GM18868 (cell line): ENCODE measurements at regions not wholly inside any gene's neighbourhood (a gene's known extent, or its start where the extent isn't known, plus 50 kb on each side); places are given as distances from the start of the nearest gene placed in this dataset.
A peak's percentile ranks its signal among the peaks of the same experiment; 100 is the strongest.
"Not testable (repeated sequence)": the region's sequence is repeated elsewhere in the genome, so short reads cannot be mapped to it uniquely, and the experiment has no call there.

ENCODE experiments used
- ATAC-seq: cut with Tn5 transposase; IDR thresholded peaks from one replicate; pipeline ENCODE4 v1.9.1; 2021; ENCODE audit warnings: mild to moderate bottlenecking, moderate library complexity; ENCODE audit not compliant: unreplicated experiment

DNA sequence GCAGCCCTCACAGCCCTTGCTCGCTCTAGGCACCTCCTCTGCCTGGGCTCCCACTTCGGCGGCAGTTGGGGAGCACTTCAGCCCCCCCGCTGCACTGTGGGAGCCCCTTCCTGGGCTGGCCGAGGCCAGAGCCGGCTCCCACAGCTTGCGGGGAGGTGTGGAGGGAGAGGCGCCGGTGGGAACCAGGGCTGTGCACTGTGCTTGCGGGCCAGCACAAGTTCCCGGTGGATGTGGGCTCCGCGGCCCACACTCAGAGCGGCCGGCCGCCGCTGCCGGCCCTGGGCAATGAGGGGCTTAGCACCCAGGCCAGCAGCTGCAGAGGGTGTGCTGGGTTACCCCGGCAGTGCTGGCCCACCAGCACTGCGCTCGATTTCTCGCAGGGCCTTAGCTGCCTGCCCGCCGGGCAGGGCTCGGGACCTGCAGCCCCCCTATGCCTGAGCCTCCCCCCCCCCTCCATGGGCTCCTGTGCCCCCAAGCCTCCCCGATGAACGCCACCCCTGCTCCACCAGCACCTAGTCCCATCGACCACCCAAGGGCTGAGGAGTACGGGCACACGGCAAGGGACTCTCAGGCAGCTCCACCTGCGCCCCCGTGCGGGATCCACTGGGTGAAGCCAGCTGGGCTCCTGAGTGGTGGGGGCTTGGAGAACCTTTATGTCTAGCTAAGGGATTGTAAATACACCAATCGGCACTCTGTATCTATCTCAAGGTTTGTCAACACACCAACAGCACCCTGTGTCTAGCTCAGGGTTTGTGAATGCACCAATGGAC is 224.8 kb downstream of the ZNF608 start:
- no peak for ATAC-seq

DNA sequence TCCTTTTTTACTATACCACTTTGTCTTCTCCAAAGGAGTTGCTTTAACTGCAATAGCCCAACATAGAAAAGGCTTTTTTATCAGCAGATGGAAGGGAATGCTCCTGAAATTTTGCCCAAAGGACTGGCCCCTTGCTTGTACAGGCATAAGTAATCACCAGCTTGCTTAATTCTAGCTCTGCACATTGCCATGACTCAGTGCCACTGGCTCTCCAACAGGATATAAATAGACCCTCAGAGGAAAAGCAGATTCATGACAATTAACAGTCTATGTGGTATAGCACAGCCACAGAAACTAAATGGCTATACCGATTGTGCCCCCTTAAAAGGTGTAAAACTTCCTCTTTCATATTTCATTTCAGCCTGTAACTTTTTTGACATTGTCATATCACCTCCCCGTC is 227.0 kb downstream of the ZNF608 start:
- ATAC-seq, result peak; percentile 95

DNA sequence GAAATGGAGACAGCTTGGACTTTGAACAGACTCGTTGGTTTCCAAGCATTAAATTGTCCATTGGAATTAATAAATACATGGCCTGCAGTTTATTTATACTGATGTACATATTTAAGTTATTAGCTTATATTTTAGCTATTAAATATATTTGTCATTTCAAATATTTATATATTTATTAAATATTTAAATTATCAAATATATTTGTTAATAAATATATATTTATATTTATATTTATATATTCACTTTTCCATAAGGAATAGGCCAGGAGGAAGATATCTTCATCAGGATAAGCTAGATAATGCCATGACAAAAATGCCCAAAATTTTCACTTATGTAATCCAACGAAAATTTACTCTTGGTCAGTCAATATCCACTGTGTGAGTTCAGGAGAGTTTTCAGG is 229.9 kb downstream of the ZNF608 start:
- no peak for ATAC-seq

DNA sequence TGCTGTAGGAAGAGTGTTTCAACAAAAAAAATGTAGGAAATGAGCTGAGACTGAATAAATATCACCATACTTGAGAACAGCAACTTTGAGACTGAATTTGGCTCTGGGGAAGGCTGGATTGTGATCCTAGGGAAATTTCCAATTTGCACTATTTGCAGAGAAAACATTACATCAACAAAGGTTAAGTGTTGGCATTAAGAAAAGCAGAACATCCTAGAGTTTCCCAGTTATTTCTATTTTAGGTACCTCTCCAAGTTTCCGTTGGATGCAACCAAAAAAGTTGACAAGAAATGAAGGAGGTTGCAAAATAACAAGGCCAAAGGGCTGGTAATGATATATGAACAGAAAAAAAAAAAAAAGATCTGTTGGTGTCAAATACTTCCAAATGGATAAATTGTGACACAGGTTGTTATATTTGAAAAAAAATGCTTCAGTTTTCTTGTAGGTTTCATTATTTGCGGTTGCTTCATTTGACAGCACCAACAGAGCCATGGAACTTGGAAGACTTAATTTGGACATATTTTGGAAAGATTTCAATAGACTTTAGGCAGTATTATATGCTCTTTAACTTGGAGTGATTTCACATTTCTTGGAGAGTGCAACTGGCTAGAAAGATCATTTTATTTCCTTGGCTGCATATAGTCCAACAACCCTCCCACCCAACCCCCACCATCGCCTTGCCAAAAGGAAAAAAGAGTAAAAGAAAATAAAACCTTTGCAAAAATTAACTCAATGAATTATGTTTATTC is 230.8 kb downstream of the ZNF608 start:
- no peak for ATAC-seq

DNA sequence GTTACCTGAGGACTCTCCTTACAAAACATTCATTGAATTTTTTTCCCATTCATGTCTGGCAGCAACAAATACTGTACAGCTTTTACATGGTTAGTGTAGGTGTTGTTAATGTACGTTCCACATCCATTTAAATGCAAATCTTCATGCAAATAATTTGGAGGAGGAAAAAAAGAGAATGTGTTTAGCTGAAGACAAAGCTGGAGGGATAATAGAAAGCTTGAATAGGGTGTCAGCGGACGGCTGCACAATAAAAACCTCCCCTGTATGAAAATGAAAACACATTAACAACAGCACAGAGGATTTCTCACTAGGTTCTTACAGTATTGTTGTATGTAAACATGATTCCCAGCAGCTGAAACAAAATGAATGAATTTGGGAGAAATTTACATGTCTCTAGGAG is 231.5 kb downstream of the ZNF608 start:
- no peak for ATAC-seq

DNA sequence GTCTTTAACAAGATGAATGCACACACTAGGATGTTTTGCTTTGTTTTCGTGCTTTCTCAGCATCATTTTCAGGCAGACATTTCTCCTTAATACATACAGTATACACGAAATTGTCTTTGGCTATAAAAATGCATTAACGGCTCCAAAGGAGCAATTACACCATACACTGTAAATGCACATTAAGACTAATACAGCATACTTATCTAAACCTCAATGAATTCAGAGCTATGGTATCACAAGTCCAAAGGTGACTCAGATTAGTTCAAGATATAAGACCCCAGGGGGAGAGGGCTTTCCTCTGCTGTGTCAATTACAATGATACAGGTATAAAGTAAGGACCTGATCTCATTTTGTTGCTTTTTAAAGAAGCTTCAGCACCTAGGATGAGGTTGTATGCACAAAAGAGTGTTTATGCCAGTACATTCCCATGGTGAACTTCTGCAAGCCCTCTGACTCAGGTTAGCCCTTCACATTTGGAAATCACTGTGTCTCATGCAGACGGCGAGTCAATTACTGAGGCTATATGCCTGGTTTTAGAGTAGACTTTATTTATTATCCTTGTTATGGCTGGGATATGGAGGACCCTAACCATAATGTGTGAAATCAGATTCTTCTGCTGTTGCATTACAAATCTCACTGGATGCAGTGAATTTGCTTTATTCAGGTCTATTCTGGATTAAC is 233.3 kb downstream of the ZNF608 start:
- no peak for ATAC-seq

DNA sequence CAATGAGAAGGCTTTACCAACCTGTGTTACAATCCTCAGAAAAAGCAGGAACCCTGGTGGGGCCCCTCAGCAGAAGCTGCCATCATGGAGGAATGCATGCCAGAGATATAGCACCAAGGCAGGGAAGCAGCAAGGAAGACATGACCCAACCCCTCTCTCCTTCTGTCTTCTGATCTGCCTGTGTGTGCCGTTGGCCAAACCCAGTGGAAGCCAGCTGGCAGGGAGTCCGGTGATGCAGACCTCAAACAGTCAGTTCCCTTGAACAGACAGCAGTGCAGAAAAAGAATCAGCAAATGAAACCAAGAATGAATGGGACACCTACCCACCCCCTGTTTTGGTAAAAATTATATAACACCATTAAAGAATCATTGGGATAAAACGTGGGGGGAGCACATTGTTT is 234.2 kb downstream of the ZNF608 start:
- ATAC-seq, result no peak

GRCh38 chr5:124511791-124512190 is 234.6 kb downstream of the ZNF608 start:
- no peak for ATAC-seq

DNA sequence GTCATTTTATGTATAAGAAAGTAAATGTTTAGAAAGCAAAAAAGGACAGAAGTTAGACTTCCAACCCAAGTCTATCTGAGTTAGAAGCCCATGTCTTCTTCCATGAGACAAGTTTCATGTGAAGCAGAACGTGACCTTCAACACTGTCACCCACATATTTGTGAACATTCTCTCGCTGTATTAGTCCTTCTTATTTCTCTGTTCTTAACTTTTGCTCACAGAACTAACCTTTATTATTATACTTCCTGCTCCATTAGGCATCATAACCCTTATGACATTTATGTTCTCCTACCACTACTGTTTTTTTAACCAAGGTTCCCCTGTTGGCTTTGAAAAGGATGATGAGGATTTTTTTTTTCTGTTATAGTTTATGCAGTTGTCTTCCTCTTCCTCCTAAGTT is 238.8 kb downstream of the ZNF608 start:
- no peak for ATAC-seq

GRCh38 chr5:124504081-124504916 is 242.1 kb downstream of the ZNF608 start:
- peak; percentile 99 for ATAC-seq

GRCh38 chr5:124502551-124502950 is 243.9 kb downstream of the ZNF608 start:
- ATAC-seq, result no peak

DNA sequence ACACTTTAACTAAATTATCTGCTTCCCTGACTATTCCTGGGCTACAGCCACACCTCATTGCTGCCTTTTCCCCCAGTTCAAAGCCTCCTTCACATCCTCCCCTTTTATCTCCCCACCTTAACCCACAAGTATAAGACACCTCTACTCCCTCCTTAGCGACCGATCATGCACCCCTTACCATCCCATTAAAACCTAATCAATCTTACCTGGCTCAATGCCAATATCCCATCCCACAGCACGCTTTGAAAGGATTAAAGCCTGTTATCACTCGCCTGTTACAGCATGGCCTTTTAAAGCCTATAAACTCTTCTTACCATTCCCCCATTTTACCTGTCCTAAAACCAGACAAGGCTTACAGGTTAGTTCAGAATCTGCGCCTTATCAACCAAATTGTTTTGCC is 246.6 kb downstream of the ZNF608 start:
- ATAC-seq, result not testable (repeated sequence)

- ATAC-seq, result not testable (repeated sequence)
Observed at GRCh38 chr5:124496968-124497367, 249.5 kb downstream of the ZNF608 start.

DNA sequence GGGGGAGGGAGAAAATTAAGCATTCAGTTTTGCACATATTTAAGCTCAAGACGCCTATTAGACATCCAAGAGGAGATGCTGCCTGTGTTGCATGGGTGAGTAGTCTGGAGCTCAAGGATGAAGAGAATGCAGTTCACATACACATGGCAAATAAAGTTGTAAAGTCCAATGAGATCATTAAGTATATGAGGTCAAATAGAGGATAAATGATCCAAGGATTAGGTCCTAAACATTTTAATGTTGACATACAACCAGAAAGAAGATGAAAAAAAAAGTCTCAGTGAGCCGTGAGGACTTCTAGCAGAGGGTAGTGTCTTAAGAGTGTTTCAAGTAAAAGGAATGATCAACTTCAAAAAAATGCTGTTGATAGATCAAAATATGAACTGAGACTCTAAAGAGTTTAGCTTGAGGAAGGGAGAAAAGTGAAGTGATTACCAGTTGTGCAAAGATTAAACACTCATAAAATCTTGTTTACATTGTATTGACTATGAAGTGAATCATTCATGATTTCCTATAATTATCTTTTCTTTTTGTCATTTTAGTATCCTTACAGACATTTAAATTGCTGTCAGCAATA is 251.8 kb downstream of the ZNF608 start:
- no peak for ATAC-seq

DNA sequence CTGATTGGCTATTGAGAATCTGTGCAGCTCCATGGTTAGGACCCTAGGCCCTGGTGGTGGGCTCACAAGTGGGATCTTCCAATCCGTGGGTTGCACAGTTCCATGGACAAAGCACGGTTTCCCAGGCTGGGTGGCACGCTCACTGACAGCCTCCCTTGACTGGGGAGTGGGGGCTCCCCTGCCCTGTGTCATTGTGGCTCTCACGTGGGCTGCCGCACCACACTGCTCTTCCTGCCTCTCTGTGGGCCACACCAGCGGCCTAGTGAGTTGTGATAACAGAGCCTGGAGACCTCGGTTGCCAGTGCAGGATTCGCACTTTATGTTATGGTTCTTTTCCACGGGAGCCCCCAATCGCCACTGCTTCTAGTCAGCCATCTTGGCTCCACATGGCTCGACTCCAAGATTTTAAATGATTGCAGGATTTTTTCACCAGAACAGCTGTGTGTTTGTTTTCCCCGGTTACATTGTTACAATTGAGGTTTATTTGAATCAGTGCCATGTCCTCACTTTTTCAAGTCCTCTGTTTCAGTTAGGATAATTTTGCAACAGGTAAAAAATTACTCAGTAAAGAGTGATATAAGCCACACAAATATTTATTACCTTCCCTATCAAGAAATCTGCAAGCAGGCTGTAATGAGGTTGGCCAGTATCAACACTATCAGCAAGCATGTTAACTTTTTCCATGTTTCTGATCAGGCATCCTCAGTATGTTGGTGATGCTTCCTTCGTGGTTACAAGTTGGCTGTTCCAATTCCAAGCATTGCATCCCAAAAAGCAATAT is 253.8 kb downstream of the ZNF608 start:
- no peak for ATAC-seq

DNA sequence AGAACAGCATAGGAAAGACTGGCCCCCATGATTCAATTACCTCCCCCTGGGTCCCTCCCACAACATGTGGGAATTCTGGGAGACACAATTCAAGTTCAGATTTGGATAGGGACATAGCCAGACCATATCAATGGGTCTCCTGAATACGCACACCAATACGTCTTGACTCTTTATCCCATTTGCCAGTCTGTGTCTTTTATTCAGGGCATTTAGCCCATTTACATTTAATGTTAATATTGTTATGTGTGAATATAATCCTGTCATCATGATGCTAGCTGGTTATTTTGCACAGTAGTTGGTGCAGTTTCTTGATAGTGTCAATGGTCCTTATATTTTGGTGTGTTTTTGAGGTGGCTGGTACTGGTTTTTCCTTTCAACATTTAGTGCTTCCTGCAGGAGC is 256.1 kb downstream of the ZNF608 start:
- ATAC-seq, result not testable (repeated sequence)

DNA sequence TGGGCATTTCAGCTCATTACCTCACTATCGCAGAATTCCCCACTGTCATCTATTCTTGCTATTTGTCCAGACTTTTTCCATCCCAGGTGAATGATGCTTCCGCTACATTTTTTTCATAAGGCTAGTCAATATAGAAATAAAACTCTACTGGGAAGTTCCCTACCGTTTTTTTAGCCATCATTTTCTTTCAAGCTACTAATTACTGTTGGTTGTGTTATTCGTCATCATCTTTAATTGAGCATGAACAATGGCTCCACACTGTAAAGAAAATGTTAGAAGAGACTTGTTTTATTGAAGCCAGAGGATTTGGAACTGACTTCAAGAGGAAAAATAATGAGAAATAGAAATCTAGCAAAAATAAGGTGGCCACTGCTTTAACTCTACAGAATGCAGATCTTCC is 265.0 kb downstream of the ZNF608 start:
- peak; percentile 67 for ATAC-seq

- peak; percentile 8 for ATAC-seq
Observed at GRCh38 chr5:124480964-124481363, 265.5 kb downstream of the ZNF608 start.

DNA sequence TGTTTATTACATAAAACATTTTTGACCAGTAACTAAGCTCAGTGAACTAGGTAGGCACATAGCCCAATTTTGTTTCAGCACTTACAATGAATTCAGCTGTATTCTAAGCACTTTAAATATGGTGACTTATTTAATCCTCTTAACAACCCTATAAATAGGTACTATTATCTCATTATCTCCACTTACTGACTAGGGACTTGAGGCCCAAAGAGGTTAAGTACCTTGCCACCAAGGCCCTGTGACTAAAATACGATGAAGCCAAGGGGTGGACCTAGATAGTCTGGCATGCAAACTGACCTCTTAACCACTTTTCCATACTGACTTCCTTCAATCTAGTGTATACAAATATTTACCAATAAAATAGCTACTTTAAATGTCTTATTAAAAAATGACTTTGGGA is 266.4 kb downstream of the ZNF608 start:
- no peak for ATAC-seq

GRCh38 chr5:124478264-124478663 is 268.2 kb downstream of the ZNF608 start:
- no peak for ATAC-seq
